Breast epithelium (tissue), 4 donors: ENCODE measurements at regions not wholly inside any gene's neighbourhood (a gene's known extent, or its start where the extent isn't known, plus 50 kb on each side); places are given as distances from the start of the nearest gene placed in this dataset.

Experiments
- DNase-seq, 2 donors: peaks; one replicate each; pipeline ENCODE4 v3.0.0-alpha.2; 2019; ENCODE audit warnings: low spot score in 2 of 2
- H3K27ac ChIP-seq, 2 donors: fragments of 200-600 bp; sonication (generic) in 1 of 2; one replicate each; pipeline ENCODE4 v1.5.1; 2016 to 2019; ENCODE audit warnings: mild to moderate bottlenecking in 1 of 2
- H3K27me3 ChIP-seq, 2 donors: fragments of 200-600 bp; sonication (generic) in 1 of 2; one replicate each; pipeline versions ENCODE4 v1.5.1 to v1.6.0; 2017 to 2019; ENCODE audit warnings: control low read depth in 1 of 2, mild to moderate bottlenecking in 1 of 2
- H3K36me3 ChIP-seq: fragments of 200-600 bp; one replicate; pipeline ENCODE4 v1.5.1; 2019
- H3K4me1 ChIP-seq, 2 donors: fragments of 200-600 bp; sonication (generic); one replicate each; pipeline ENCODE4 v1.5.1; 2016 to 2019; ENCODE audit warnings: control low read depth in 1 of 2
- H3K4me3 ChIP-seq, 3 donors: fragments of 200-600 bp; sonication (generic); 1 replicate in 2 of 3; 2 replicates in 1 of 3; pipeline ENCODE4 v1.5.1; 2016 to 2019; ENCODE audit warnings: mild to moderate bottlenecking in 3 of 3, moderate library complexity in 2 of 3
- H3K9me3 ChIP-seq, 2 donors: fragments of 200-600 bp; sonication (generic) in 1 of 2; one replicate each; pipeline ENCODE4 v1.5.1; 2016 to 2019; ENCODE audit warnings: control low read depth in 1 of 2
- CTCF ChIP-seq, 3 donors: fragments of 450-650 bp; IDR thresholded peaks; one replicate each; pipeline ENCODE4 v1.5.1; 2016 to 2017; ENCODE audit warnings: antibody characterized with exemption in 3 of 3, mild to moderate bottlenecking in 3 of 3, moderate library complexity in 3 of 3
- POLR2A ChIP-seq: fragments of 450-650 bp; IDR thresholded peaks from one replicate; pipeline ENCODE4 v1.6.1; 2016; ENCODE audit warnings: antibody characterized with exemption, mild to moderate bottlenecking, moderate library complexity
- POLR2AphosphoS5 ChIP-seq, 3 donors: sonication (generic); formaldehyde crosslinking; IDR thresholded peaks; one replicate each; pipeline ENCODE4 v1.6.1; 2017; ENCODE audit warnings: antibody characterized with exemption in 3 of 3
- intact Hi-C: fragments of 100-400 bp; cut with DNase I; formaldehyde crosslinking; loops from one replicate; pipeline ENCODE4 v1.15.1; 2023; ENCODE audit warnings: low total_unique reads

- H3K27ac ChIP-seq, result peak overlapping the region in 1 of 2 donors; percentile 33
Observed at GRCh38 chr11:110947096-110947495, 234.9 kb upstream of the ARHGAP20 start.

GRCh38 chr11:110939471-110939870, 227.2 kb upstream of the ARHGAP20 start:
- H3K27ac ChIP-seq, result peak overlapping the region in 1 of 2 donors; percentile 48
- TF ChIP-seq POLR2AphosphoS5 (IDR thresholded peaks at IDR 0.05), result no peak
- no peak for TF ChIP-seq POLR2A
- TF ChIP-seq CTCF (IDR thresholded peaks at IDR 0.05), result no peak
- no peaks in the 10 kb centered on the region for H3K36me3 ChIP-seq
- no peaks in the 10 kb centered on the region for H3K9me3 ChIP-seq
- no peak for DNase-seq
- no peaks in the 10 kb centered on the region for H3K4me1 ChIP-seq
- intact Hi-C loops, result no loop called here
- H3K27me3 ChIP-seq, result no peaks in the 10 kb centered on the region
- H3K4me3 ChIP-seq, result no peak overlapping the region

More at GRCh38 chr11:110947096-110947495, 234.9 kb upstream of the ARHGAP20 start:
- intact Hi-C loops, result no loop called here
- TF ChIP-seq CTCF (IDR thresholded peaks at IDR 0.05), result no peak
- TF ChIP-seq POLR2A, result no peak
- TF ChIP-seq POLR2AphosphoS5 (IDR thresholded peaks at IDR 0.05), result no peak
- Histone ChIP-seq H3K36me3 (no peaks in the 10 kb centered on the region), H3K27me3 (no peaks in the 10 kb centered on the region), H3K9me3 (no peaks in the 10 kb centered on the region), H3K4me1 (no peaks in the 10 kb centered on the region), H3K4me3 (no peak overlapping the region)
- DNase-seq, result no peak

- Histone ChIP-seq H3K27me3 (no peaks in the 10 kb centered on the region), H3K9me3 (no peaks in the 10 kb centered on the region), H3K36me3 (no peaks in the 10 kb centered on the region), H3K4me3 (no peak overlapping the region), H3K27ac (no peak overlapping the region), H3K4me1 (no peaks in the 10 kb centered on the region)
- TF ChIP-seq CTCF (IDR thresholded peaks at IDR 0.05), result no peak
- TF ChIP-seq POLR2A, result no peak
- TF ChIP-seq POLR2AphosphoS5 (IDR thresholded peaks at IDR 0.05), result no peak
- no peak for DNase-seq
- intact Hi-C loops, result no loop called here
Observed at GRCh38 chr11:110935018-110935640, 222.9 kb upstream of the ARHGAP20 start.

- Histone ChIP-seq H3K4me1 (no peaks in the 10 kb centered on the region), H3K36me3 (no peaks in the 10 kb centered on the region), H3K4me3 (no peak overlapping the region), H3K27me3 (no peaks in the 10 kb centered on the region), H3K27ac (no peak overlapping the region), H3K9me3 (no peaks in the 10 kb centered on the region)
- DNase-seq, result no peak
- TF ChIP-seq POLR2AphosphoS5 (IDR thresholded peaks at IDR 0.05), result no peak
- TF ChIP-seq CTCF (IDR thresholded peaks at IDR 0.05), result no peak
- TF ChIP-seq POLR2A, result no peak
- intact Hi-C loops, result no loop called here
Observed at GRCh38 chr11:110929129-110929528, 216.9 kb upstream of the ARHGAP20 start.

- TF ChIP-seq CTCF (IDR thresholded peaks at IDR 0.05) (no peak), POLR2A (no peak), POLR2AphosphoS5 (IDR thresholded peaks at IDR 0.05) (no peak)
- Histone ChIP-seq H3K27me3 (no peaks in the 10 kb centered on the region), H3K27ac (no peak overlapping the region), H3K36me3 (no peaks in the 10 kb centered on the region), H3K9me3 (no peaks in the 10 kb centered on the region), H3K4me3 (no peak overlapping the region), H3K4me1 (no peaks in the 10 kb centered on the region)
- intact Hi-C loops, result no loop called here
- DNase-seq, result no peak
Observed at GRCh38 chr11:110928391-110928790, 216.2 kb upstream of the ARHGAP20 start.
